ENCODE measurements at regions not wholly inside any gene's neighbourhood (a gene's known extent, or its start where the extent isn't known, plus 50 kb on each side); places are given as distances from the start of the nearest gene placed in this dataset.

DNA sequence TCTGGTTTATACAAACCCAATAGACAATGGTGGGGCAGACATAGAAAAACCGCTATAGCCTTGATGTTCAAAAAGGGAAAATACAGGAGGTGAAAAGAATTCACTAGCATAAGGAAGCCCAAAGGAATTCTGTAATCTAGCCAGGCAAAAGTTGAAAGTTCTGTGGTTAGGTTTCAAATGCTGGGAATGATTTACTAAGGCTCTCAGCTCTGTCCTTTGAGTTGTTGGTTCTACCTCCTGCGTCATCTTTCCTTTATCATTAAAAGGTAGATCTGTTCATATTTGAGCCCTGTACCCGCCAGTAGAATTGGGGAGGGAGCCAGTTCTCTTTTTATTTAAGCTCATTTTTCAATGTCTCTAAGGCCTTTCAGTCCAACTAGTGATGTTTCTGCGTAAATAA is 866.5 kb downstream of the IGSF11 start:
- no peak for TF ChIP-seq POLR2A (IDR thresholded peaks at IDR 0.05)
- TF ChIP-seq, protein P1, sequence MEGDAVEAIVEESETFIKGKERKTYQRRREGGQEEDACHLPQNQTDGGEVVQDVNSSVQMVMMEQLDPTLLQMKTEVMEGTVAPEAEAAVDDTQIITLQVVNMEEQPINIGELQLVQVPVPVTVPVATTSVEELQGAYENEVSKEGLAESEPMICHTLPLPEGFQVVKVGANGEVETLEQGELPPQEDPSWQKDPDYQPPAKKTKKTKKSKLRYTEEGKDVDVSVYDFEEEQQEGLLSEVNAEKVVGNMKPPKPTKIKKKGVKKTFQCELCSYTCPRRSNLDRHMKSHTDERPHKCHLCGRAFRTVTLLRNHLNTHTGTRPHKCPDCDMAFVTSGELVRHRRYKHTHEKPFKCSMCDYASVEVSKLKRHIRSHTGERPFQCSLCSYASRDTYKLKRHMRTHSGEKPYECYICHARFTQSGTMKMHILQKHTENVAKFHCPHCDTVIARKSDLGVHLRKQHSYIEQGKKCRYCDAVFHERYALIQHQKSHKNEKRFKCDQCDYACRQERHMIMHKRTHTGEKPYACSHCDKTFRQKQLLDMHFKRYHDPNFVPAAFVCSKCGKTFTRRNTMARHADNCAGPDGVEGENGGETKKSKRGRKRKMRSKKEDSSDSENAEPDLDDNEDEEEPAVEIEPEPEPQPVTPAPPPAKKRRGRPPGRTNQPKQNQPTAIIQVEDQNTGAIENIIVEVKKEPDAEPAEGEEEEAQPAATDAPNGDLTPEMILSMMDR (IDR thresholded peaks at IDR 0.05) = no peak
